HG02938 (cell line): ENCODE measurements at regions not wholly inside any gene's neighbourhood (a gene's known extent, or its start where the extent isn't known, plus 50 kb on each side); places are given as distances from the start of the nearest gene placed in this dataset.
"Not testable (repeated sequence)": the region's sequence is repeated elsewhere in the genome, so short reads cannot be mapped to it uniquely, and the experiment has no call there.

Source experiments
- ATAC-seq: cut with Tn5 transposase; IDR thresholded peaks from one replicate; pipeline ENCODE4 v1.9.1; 2021; ENCODE audit warnings: mild to moderate bottlenecking, moderate library complexity; ENCODE audit not compliant: unreplicated experiment

GRCh38 chr13:20313896-20314295, 81.8 kb upstream of the GJB6 start:
- ATAC-seq: no peak

GRCh38 chr13:20312292-20312691, 80.2 kb upstream of the GJB6 start:
- ATAC-seq: no peak

GRCh38 chr13:20311596-20311995, 79.5 kb upstream of the GJB6 start:
- no peak for ATAC-seq

- ATAC-seq: no peak
Measured at GRCh38 chr13:20311022-20311421, 78.9 kb upstream of the GJB6 start.

GRCh38 chr13:20306039-20306438, 73.9 kb upstream of the GJB6 start:
- ATAC-seq: no peak

- ATAC-seq: no peak
Measured at GRCh38 chr13:20305587-20305986, 73.5 kb upstream of the GJB6 start.

GRCh38 chr13:20304061-20304460, 71.9 kb upstream of the GJB6 start:
- not testable (repeated sequence) for ATAC-seq

GRCh38 chr13:20303636-20304035, 71.5 kb upstream of the GJB6 start:
- ATAC-seq: no peak

- no peak for ATAC-seq
Measured at GRCh38 chr13:20301403-20302071, 69.4 kb upstream of the GJB6 start.

GRCh38 chr13:20301015-20301402, 68.9 kb upstream of the GJB6 start:
- ATAC-seq: no peak

GRCh38 chr13:20297181-20297580, 65.1 kb upstream of the GJB6 start:
- no peak for ATAC-seq

GRCh38 chr13:20295956-20296355, 63.8 kb upstream of the GJB6 start:
- no peak for ATAC-seq

GRCh38 chr13:20294497-20294896, 62.4 kb upstream of the GJB6 start:
- ATAC-seq: no peak

GRCh38 chr13:20292301-20292700, 60.2 kb upstream of the GJB6 start:
- not testable (repeated sequence) for ATAC-seq

GRCh38 chr13:20291675-20292074, 59.6 kb upstream of the GJB6 start:
- no peak for ATAC-seq

- ATAC-seq: no peak
Measured at GRCh38 chr13:20291037-20291436, 58.9 kb upstream of the GJB6 start.

- no peak for ATAC-seq
Measured at GRCh38 chr13:20288561-20288960, 56.4 kb upstream of the GJB6 start.

- no peak for ATAC-seq
Measured at GRCh38 chr13:20287976-20288375, 55.9 kb upstream of the GJB6 start.

GRCh38 chr13:20285530-20285929, 53.4 kb upstream of the GJB6 start:
- ATAC-seq: no peak
